GM21825 (cell line): ENCODE measurements at regions not wholly inside any gene's neighbourhood (a gene's known extent, or its start where the extent isn't known, plus 50 kb on each side); places are given as distances from the start of the nearest gene placed in this dataset.

Experiments used
- ATAC-seq: cut with Tn5 transposase; IDR thresholded peaks from one replicate; pipeline ENCODE4 v1.9.1; 2021; ENCODE audit warnings: mild to moderate bottlenecking, moderate library complexity; ENCODE audit not compliant: unreplicated experiment

GRCh38 chr18:76771192-76771799 is 51.1 kb upstream of the ZNF236 start:
- ATAC-seq, result no peak

DNA sequence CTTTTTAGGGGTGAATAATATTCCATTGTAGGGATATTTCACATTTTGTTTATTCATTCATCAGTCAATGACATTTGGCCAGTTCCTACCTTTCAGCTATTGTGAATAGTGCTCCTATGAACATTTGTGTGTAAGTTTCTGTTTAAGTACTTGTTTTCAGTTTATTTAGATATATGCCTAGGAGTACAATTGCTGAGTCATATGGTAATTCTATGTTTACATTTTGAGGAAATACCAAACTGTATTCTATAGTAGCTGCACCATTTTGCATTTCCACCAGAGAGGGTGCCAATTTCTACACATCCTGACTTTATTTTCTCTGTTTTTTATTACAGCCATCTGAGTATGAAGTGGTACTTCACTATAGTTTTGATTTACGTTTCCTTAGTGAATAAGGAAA is 54.4 kb upstream of the ZNF236 start:
- no peak for ATAC-seq

DNA sequence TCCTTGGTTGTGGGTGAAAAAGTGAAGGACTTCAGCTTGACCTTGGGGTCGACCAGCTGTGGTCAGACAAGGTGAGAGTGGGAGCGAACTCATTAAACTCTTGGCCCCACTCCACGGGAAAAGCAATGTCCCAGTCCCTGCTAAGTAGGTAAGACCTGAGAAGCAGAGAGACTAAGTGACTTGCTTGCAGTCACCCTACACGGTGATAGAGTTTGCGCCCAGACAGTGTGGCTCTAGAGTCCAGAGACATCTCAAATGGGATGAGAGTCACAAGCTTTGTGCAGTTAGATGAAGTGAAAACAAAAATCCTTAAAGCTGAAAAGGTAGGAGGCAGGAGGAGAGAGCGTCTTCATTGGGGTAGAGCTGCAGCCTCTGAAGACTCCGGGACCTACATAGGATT is 55.9 kb upstream of the ZNF236 start:
- no peak for ATAC-seq

- ATAC-seq, result no peak
Observed at GRCh38 chr18:76765649-76766048, 56.7 kb upstream of the ZNF236 start.

GRCh38 chr18:76764291-76764901 is 58.0 kb upstream of the ZNF236 start:
- ATAC-seq, result no peak

DNA sequence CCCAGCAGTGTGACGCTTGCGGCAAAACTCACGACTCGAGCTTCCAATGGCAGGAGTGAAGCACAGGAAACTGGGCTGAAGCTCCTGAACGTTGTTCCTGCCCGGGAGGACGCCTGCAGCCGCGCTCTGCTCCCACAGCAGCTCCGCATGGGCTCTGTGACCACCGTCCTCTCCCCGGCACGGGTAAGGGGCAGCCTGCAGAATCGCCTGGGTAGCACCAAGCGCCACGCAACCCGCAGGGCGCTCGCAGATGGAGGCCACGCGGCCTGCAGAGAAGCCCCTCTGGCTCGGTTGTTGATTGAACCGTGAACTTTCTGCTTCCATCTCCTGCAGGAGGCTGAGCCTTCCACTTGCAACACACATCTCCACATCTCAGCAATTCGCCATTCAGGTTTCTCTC is 63.3 kb upstream of the ZNF236 start:
- no peak for ATAC-seq

DNA sequence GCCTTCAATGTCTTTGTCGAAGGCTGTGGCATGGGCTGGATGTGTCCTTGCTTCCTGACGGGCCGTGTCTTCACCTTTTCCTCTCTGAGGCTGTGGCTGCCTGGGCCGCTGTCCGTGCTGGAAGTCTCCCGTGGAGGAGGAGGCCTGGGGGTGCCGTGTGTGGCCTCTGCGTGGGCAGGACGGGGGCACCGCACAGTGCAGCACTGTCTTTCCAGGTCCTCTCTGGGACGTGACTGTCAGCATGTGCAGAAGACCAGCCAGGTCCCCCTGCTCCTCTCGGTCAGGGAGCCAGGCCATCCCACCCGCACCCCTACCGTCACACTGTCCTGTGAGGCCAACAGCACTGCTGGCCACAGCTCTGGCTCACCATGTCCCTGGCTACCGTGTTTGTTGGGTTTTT is 64.4 kb upstream of the ZNF236 start:
- no peak for ATAC-seq

GRCh38 chr18:76757335-76757734 is 65.0 kb upstream of the ZNF236 start:
- no peak for ATAC-seq

DNA sequence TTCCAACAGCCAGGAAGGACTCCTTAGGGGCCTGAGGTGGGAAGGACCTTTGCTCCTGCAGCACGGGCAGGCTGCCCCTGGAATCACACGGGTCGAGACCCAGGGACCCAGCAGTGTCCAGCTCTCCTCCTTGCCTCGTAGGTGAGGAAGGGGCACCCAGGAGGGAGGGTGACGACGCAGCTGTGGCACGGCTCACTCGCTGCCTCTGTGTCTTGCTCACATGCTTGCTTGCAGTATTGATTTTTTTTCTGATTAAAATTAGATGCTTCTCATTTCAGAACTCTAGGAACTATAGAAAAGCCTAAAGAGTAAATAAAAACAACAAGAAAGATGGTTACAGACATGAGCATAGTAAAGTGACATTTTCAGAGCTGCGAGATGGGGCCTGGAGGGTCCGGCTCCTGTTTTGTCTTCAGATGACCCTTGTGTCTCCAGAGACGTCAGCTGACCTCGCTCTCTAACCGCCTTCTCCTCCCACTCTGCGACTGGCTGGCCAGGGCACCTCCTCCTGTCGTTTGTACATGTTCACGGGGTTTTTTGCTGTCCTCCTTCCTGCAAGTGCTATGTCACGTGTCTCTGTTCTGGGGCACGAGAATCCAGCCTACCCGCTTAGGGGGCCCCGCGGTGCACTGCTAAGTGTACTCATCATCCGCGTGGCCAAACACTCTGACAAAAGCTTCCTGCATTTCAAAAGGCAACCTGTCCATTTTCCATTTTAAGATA is 65.7 kb upstream of the ZNF236 start:
- no peak for ATAC-seq

- ATAC-seq, result no peak
Observed at GRCh38 chr18:76754351-76754750, 68.0 kb upstream of the ZNF236 start.

DNA sequence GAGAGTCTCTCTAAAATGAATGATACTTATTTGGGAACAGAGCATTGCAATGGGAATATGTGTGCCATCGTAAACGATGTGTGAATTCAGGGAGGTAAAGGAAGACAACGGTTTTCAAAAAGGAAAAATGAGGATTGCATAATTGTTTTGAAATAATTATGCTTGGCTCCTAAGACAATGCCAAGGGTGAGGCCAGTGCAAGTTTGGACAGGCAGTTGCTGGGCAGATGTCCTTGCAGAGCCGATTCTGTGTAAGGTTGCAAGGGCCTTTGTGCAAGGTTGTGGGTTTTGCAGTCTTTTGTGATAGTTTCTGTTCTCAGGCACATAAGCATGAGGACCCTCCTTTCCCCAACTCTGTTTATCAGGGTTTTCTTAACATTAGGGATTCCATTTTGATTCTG is 70.0 kb upstream of the ZNF236 start:
- no peak for ATAC-seq

GRCh38 chr18:76750917-76751890 is 71.2 kb upstream of the ZNF236 start:
- ATAC-seq, result no peak

- ATAC-seq, result no peak
Observed at GRCh38 chr18:76750269-76750668, 72.1 kb upstream of the ZNF236 start.

GRCh38 chr18:76747676-76748075 is 74.7 kb upstream of the ZNF236 start:
- no peak for ATAC-seq

DNA sequence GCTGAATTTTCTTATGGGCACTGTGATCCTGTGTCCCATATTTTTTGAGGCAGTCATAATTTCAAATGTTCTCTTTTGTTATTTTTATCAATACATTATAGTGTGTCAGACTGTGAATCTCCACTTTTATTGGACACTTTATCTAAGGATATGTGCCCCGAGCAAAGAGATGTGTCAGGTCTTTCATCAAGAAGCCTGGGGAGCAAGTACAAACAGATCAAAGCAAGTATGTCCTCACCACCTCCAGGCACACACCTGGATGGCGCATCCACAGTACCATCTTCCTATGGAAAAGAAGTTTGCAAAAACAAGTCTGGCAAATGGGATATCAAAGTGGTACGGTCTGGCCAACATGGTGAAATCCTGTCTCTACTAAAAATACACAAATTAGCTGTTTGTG is 81.0 kb upstream of the ZNF236 start:
- ATAC-seq, result no peak

- no peak for ATAC-seq
Observed at GRCh38 chr18:76736309-76736708, 86.0 kb upstream of the ZNF236 start.

GRCh38 chr18:76730901-76731300 is 91.5 kb upstream of the ZNF236 start:
- no peak for ATAC-seq

GRCh38 chr18:76727589-76727988 is 94.8 kb upstream of the ZNF236 start:
- no peak for ATAC-seq

- ATAC-seq, result no peak
Observed at GRCh38 chr18:76725445-76725844, 96.9 kb upstream of the ZNF236 start.

- no peak for ATAC-seq
Observed at GRCh38 chr18:76722224-76723061, 99.9 kb upstream of the ZNF236 start.
